ENCODE measurements at regions not wholly inside any gene's neighbourhood (a gene's known extent, or its start where the extent isn't known, plus 50 kb on each side); places are given as distances from the start of the nearest gene placed in this dataset.

GRCh38 chr6:167717867-167718266 is 108.8 kb upstream of the AFDN start:
- TF ChIP-seq TAF1 (IDR thresholded peaks at IDR 0.05; ENCODE audit: low read depth) (no peak), CTCF (IDR thresholded peaks at IDR 0.05; ENCODE audit: poor library complexity, severe bottlenecking) (no peak), EZH2 (IDR thresholded peaks at IDR 0.05; ENCODE audit: borderline replicate concordance, insufficient read depth, low read length, poor library complexity, severe bottlenecking) (no peak), EP300 (conservative IDR thresholded peaks at IDR 0.05; ENCODE audit: poor library complexity, severe bottlenecking) (no peak), RAD21 (conservative IDR thresholded peaks at IDR 0.05) (no peak)
